Neural progenitor cell (in vitro differentiated cells): ENCODE measurements at regions not wholly inside any gene's neighbourhood (a gene's known extent, or its start where the extent isn't known, plus 50 kb on each side); places are given as distances from the start of the nearest gene placed in this dataset.

Experiments used
- EZH2 ChIP-seq: fragments of 200-600 bp; sonication (generic); IDR thresholded peaks from 2 replicates; pipeline ENCODE4 v1.6.1; 2017; ENCODE audit warnings: antibody characterized with exemption, mild to moderate bottlenecking, moderate library complexity
- TF ChIP-seq, protein P1 (sequence below): fragments of 200-600 bp; sonication (generic); IDR thresholded peaks from 2 replicates; pipeline ENCODE4 v1.5.1; 2017; ENCODE audit warnings: antibody characterized with exemption, mild to moderate bottlenecking

GRCh38 chr12:130242506-130242905 lies 80.2 kb downstream of the FZD10 start:
- TF ChIP-seq, protein P1, sequence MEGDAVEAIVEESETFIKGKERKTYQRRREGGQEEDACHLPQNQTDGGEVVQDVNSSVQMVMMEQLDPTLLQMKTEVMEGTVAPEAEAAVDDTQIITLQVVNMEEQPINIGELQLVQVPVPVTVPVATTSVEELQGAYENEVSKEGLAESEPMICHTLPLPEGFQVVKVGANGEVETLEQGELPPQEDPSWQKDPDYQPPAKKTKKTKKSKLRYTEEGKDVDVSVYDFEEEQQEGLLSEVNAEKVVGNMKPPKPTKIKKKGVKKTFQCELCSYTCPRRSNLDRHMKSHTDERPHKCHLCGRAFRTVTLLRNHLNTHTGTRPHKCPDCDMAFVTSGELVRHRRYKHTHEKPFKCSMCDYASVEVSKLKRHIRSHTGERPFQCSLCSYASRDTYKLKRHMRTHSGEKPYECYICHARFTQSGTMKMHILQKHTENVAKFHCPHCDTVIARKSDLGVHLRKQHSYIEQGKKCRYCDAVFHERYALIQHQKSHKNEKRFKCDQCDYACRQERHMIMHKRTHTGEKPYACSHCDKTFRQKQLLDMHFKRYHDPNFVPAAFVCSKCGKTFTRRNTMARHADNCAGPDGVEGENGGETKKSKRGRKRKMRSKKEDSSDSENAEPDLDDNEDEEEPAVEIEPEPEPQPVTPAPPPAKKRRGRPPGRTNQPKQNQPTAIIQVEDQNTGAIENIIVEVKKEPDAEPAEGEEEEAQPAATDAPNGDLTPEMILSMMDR = no peak
- TF ChIP-seq EZH2 = no peak
